SK-N-SH treated with all-trans-retinoic acid at 6 μM for 48 hours (cell line): ENCODE measurements at regions not wholly inside any gene's neighbourhood (a gene's known extent, or its start where the extent isn't known, plus 50 kb on each side); places are given as distances from the start of the nearest gene placed in this dataset.

Experiments used
- CREB5 ChIP-seq: fragments of 250-450 bp; sonication (Bioruptor Pico); IDR thresholded peaks from 2 replicates; pipeline ENCODE4 v1.5.1; 2020; ENCODE audit warnings: low read depth, mild to moderate bottlenecking, moderate library complexity
- CSRNP3 ChIP-seq: fragments of 250-450 bp; sonication (Bioruptor Pico); IDR thresholded peaks from 2 replicates; pipeline ENCODE4 v1.5.1; 2021; ENCODE audit warnings: mild to moderate bottlenecking, moderate library complexity
- ESRRG ChIP-seq: fragments of 250-450 bp; sonication (Bioruptor Pico); IDR thresholded peaks from 2 replicates; pipeline ENCODE4 v1.6.1; 2021; ENCODE audit warnings: mild to moderate bottlenecking
- ISL1 ChIP-seq: fragments of 250-450 bp; sonication (Bioruptor Pico); IDR thresholded peaks from 2 replicates; pipeline ENCODE4 v2.1.2; 2022; ENCODE audit warnings: mild to moderate bottlenecking, moderate library complexity
- OSR1 ChIP-seq: fragments of 250-450 bp; sonication (Bioruptor Pico); IDR thresholded peaks from 2 replicates; pipeline ENCODE4 v1.8.0; 2022; ENCODE audit warnings: moderate library complexity, mild to moderate bottlenecking, inconsistent platforms
- PATZ1 ChIP-seq: fragments of 250-450 bp; sonication (Bioruptor Pico); IDR thresholded peaks from 2 replicates; pipeline ENCODE4 v1.8.0; 2020; ENCODE audit warnings: mild to moderate bottlenecking, moderate library complexity, borderline replicate concordance
- RARB ChIP-seq: fragments of 250-450 bp; sonication (Bioruptor Pico); IDR thresholded peaks from 2 replicates; pipeline ENCODE4 v1.8.0; 2021; ENCODE audit warnings: mild to moderate bottlenecking, moderate library complexity
- SNAI2 ChIP-seq: fragments of 250-450 bp; sonication (Bioruptor Pico); IDR thresholded peaks from 2 replicates; pipeline ENCODE4 v1.5.0; 2020; ENCODE audit warnings: mild to moderate bottlenecking, moderate library complexity
- TOX ChIP-seq: fragments of 250-450 bp; sonication (Bioruptor Pico); IDR thresholded peaks from 2 replicates; pipeline ENCODE4 v1.8.0; 2021; ENCODE audit warnings: mild to moderate bottlenecking, moderate library complexity, borderline replicate concordance
- ZC3H10 ChIP-seq: fragments of 250-450 bp; sonication (Bioruptor Pico); IDR thresholded peaks from 2 replicates; pipeline ENCODE4 v1.5.1; 2021; ENCODE audit warnings: mild to moderate bottlenecking, moderate library complexity
- ZFP3 ChIP-seq: fragments of 250-450 bp; sonication (Bioruptor Pico); IDR thresholded peaks from 2 replicates; pipeline ENCODE4 v1.5.0; 2020; ENCODE audit warnings: mild to moderate bottlenecking, moderate library complexity

- no peak for TF ChIP-seq SNAI2
- no peak for TF ChIP-seq RARB (CRISPR knock-in tag)
- no peak for TF ChIP-seq ZFP3 (CRISPR knock-in tag)
- no peak for TF ChIP-seq ESRRG (CRISPR knock-in tag)
- TF ChIP-seq TOX (CRISPR knock-in tag): no peak
- no peak for TF ChIP-seq CSRNP3
- TF ChIP-seq OSR1 (CRISPR knock-in tag): no peak
- TF ChIP-seq PATZ1 (CRISPR knock-in tag): no peak
- TF ChIP-seq CREB5 (CRISPR knock-in tag): no peak
- no peak for TF ChIP-seq ISL1 (CRISPR knock-in tag)
- TF ChIP-seq ZC3H10: no peak
Measured at GRCh38 chr10:131694781-131695495, 205.9 kb upstream of the PPP2R2D start.
